Lower leg skin (tissue), 4 donors: ENCODE measurements at regions not wholly inside any gene's neighbourhood (a gene's known extent, or its start where the extent isn't known, plus 50 kb on each side); places are given as distances from the start of the nearest gene placed in this dataset.

Source experiments
- DNase-seq, 2 donors: peaks; one replicate each; pipeline ENCODE4 v3.0.0-alpha.2; 2019; ENCODE audit warnings: low spot score in 2 of 2
- H3K4me3 ChIP-seq: fragments of 200-600 bp; sonication (generic); 2 replicates; pipeline ENCODE4 v1.5.1; 2017; ENCODE audit warnings: mild to moderate bottlenecking, low read depth; ENCODE audit not compliant: poor library complexity, severe bottlenecking
- CTCF ChIP-seq, 3 donors: fragments of 450-650 bp; IDR thresholded peaks; one replicate each; pipeline ENCODE4 v1.5.1; 2016; ENCODE audit warnings: antibody characterized with exemption in 3 of 3, mild to moderate bottlenecking in 3 of 3, moderate library complexity in 2 of 3
- POLR2A ChIP-seq, 2 donors: fragments of 450-650 bp; IDR thresholded peaks; one replicate each; pipeline ENCODE4 v1.6.1; 2016 to 2017; ENCODE audit warnings: antibody characterized with exemption in 2 of 2, mild to moderate bottlenecking in 1 of 2, moderate library complexity in 1 of 2
- WGBS, 2 donors: methylation state at CpG; one replicate each; pipeline ENCODE4 v1.1.5; 2018; 5-methylcytosine and 5-hydroxymethylcytosine counted together
- intact Hi-C: fragments of 100-400 bp; cut with DNase I; formaldehyde crosslinking; loops from one replicate; pipeline ENCODE4 v1.15.0; 2023; ENCODE audit warnings: low total_unique reads

GRCh38 chr3:174336784-174337183 is 522.4 kb upstream of the NAALADL2 start:
- DNase-seq: no peak
- no peak for TF ChIP-seq POLR2A (IDR thresholded peaks at IDR 0.05)
- no peak for TF ChIP-seq CTCF (IDR thresholded peaks at IDR 0.05)
- no peak overlapping the region for H3K4me3 ChIP-seq
- WGBS, 2 donors: 81 to 86% methylated on average over 4 of the region's 4 CpGs
- intact Hi-C loops: no loop called here

- WGBS, 2 donors: 75 to 84% methylated on average over 4 of the region's 4 CpGs
- no peak overlapping the region for H3K4me3 ChIP-seq
- TF ChIP-seq POLR2A (IDR thresholded peaks at IDR 0.05) (no peak), CTCF (IDR thresholded peaks at IDR 0.05) (no peak)
- no peak for DNase-seq
- intact Hi-C loops: no loop called here
Observed at GRCh38 chr3:174337227-174337626, 521.9 kb upstream of the NAALADL2 start.

- H3K4me3 ChIP-seq: no peak overlapping the region
- no peak for DNase-seq
- TF ChIP-seq POLR2A (IDR thresholded peaks at IDR 0.05) (no peak), CTCF (IDR thresholded peaks at IDR 0.05) (no peak)
- intact Hi-C loops: no loop called here
- WGBS, 2 donors: 94 to 95% methylated on average over 3 of the region's 3 CpGs
Observed at GRCh38 chr3:174340624-174341587, 518.2 kb upstream of the NAALADL2 start.

GRCh38 chr3:174342171-174342570 is 517.0 kb upstream of the NAALADL2 start:
- TF ChIP-seq CTCF (IDR thresholded peaks at IDR 0.05): no peak
- TF ChIP-seq POLR2A (IDR thresholded peaks at IDR 0.05): no peak
- no peak overlapping the region for H3K4me3 ChIP-seq
- WGBS, 2 donors: 84 to 87% methylated on average over 2 of the region's 2 CpGs
- no peak for DNase-seq
- intact Hi-C loops: no loop called here

- intact Hi-C loops: no loop called here
- no peak for DNase-seq
- WGBS, 2 donors: 39 to 46% methylated on average over 3 of the region's 3 CpGs
- TF ChIP-seq CTCF (IDR thresholded peaks at IDR 0.05): no peak
- TF ChIP-seq POLR2A (IDR thresholded peaks at IDR 0.05): no peak
- H3K4me3 ChIP-seq: no peak overlapping the region
Observed at GRCh38 chr3:174342941-174343501, 516.1 kb upstream of the NAALADL2 start.
